ENCODE measurements at regions not wholly inside any gene's neighbourhood (a gene's known extent, or its start where the extent isn't known, plus 50 kb on each side); places are given as distances from the start of the nearest gene placed in this dataset.
"Not testable (repeated sequence)": the region's sequence is repeated elsewhere in the genome, so short reads cannot be mapped to it uniquely, and the experiment has no call there.

DNA sequence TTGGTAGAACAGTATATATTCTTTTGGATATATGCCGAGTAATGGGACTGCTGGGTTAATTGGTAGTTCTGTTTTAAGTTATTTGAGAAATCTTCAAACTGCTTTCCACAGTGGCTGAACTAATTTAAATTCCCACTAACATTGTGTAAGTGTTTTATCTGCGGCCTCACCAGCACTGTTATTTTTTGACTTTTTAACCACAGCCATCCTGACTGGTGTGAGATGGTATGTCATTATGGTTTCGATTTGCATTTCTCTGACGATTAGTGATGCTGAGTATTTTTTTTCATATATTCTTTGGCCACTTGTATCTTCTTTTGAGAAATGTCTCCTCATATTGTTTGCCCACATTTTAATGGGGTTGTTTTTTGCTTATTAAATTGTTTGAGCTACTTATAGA, 357.4 kb downstream of the C12orf50 start:
- DNase-seq = no peak

DNA sequence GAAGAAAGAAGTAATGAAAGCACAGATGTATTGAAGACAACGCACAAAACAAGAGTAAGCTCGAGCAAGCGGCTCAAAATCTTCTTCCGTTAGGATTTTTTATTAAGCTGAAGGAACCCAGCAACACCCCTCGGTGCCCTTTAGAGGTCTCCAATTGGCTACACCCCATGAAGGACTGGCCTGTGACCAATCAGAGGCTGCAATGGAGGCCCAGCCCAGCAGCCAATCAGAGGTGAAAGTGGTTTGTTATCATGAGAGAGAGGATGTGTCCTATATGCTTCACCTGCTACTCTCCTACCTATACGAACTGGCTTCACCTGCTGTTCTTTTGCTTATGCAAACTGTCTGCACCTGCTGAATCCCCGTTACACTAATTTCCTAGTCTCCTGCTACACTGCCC, 358.8 kb downstream of the C12orf50 start:
- DNase-seq = no peak

DNA sequence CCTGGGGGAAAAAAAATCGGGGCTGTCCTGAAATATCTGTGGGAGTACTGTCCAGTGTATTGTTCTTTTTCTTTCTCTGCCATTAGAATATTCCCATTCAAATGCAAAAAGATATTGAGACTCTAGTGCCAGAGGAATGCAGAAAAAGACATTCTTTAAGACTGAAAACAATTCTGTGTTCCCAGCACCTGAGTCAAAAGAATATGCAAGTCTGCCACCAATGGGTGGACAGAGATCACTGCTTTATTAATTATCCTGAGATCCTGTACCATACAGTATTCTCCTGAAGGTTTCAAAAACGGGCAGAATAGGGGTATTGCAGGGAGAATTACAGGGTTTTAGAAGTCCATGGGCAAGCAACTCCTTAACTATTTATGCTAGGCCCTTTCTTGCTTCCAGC, 361.8 kb downstream of the C12orf50 start:
- DNase-seq = no peak

DNA sequence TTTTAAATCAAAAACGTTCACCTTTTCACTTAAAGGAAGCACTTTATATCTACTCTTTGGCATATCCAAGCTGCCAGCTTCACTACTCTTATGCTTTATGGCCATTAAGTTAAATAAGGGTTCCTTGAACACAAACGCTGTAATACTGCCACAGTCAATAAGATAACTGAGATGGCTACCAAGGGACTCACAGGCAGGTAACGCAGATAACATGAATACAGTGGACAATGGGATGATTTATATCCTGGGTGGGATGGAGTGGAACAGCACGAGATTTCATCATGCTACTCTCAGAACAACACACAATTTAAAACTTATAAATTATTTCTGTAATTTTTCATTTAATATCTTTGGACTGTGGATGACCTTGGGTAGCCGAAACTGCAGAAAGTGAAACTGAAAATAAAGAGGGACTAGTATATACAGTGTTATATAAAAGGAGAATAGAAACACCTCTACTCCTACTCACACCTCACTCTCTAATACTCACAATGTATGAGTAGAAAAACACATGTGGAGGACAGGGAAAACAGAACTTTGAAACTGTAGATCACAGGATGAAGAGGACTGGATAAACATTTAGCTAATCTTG, 367.3 kb downstream of the C12orf50 start:
- DNase-seq = no peak

DNA sequence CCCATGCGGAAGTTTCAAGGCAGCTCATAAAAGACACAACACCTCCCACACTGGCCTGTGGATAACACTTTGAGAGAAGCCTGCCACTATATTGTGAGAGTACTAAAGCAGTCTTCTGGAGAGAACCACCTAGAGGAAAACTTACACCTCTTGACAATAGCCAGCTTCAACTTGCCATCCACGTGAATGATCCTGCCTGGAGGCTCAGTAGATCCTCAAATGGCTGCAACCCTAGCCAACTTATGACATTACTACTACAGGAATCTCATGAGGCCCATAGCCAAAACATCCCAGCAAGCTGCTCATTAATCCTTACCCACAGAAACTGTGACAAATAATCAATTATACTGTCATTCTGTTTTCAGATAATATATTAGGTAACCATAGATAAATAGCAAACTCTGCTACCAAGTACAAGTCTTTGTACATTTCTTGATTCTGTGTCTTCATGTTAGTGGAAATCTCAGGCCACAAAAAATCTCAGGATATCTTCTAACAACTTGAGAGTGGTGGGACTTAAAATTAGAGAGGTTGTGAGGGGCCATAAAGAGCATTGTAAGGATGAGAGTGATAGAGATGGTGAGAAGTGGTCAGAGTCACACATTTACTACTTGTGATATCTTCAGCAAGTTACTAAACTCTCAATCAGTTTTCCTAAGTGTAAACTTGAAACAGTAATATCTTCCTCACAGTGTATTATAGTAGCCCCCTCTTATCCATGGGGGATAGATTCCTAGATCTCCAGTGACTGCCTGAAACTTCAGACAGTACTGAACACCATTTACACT, 368.0 kb downstream of the C12orf50 start:
- no peak for DNase-seq

DNA sequence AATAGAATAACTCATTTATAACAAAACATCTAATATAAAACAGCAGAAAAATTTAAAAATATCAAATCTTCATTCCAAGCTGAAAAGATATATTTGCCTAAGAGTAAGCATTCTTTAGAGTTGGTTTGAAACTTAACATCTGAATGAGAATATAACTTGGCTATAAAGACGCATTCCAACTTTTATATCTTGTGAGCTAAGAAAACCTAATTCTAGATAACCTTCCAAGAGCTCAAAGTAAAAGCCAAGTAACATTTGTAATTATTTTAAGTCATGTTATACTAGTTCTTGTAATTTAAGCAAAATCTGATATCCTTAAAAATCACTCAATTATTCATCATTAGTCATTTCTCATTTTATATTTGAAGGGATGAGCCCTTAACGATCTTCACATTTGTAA, 368.9 kb downstream of the C12orf50 start:
- no peak for DNase-seq

DNA sequence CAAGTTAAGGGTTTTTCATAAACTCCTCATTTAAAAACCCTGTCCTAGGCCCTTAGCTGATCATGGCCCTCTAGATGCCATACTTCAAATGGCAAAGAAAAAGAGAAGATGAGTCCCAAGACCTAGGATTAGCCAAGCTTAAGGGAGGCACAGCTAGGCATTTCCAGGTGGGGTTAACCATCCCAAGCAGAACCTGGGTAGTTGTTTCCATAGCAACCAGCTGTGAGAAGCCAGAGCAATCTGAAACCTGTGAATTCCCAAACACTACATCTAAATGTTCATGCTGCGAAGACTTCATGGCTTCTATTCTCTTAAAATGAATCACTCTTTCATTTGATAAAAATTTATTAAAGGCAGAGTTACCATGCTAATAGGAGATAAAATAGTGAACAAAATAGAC, 372.9 kb downstream of the C12orf50 start:
- no peak for DNase-seq

DNA sequence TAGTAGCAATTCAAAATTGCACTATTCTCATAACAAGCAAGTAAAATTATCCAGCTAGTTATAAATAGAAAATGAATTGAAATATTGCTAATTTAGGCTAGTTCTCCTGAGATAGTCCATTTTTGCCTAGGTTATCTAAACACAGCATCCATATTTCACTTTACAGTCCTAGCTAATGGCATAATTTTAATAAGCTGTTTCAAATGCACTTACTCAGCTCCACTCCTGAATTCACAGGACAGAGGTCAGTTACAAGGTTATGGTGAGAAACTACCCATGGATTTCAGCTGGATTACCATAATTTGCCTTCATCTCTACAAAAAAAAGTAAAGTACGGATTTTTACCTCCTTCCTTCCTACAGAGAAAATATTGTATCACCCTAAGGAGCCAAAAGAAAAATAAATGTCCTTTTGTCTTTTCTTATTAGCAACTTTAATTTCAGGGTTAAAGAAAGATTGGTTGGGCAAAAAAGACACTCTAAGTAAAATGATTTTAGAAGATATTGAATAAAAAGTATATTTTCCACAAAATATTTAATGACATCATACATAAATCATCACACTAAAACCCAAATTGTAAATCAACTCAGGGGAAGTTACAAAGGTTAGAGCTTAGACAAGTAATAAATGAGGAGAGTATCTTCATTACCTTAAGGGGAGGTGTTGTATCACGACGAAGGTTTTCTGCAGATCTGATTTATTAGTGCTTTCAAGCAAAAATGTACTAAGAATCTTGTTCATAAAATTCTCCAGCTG, 377.4 kb downstream of the C12orf50 start:
- DNase-seq = no peak

DNA sequence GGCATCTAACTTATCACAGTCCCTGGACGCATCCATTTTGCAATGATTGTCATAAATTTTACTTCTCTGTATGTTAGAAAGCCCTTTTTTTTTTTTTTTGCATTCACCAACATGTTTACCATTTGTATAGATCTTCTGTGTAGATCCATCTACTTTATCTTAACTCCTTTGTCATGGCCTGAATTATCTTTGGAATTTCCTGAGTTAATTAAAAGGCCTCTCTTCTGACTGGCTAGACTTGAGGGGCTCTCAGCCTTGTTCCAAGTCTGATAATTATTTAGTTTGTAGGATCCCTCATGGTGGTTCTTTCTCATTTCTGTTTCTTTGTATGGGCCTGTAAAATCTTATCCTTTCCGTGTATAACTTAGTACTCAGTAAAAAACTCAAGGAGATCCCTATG, 387.0 kb downstream of the C12orf50 start:
- no peak for DNase-seq

DNA sequence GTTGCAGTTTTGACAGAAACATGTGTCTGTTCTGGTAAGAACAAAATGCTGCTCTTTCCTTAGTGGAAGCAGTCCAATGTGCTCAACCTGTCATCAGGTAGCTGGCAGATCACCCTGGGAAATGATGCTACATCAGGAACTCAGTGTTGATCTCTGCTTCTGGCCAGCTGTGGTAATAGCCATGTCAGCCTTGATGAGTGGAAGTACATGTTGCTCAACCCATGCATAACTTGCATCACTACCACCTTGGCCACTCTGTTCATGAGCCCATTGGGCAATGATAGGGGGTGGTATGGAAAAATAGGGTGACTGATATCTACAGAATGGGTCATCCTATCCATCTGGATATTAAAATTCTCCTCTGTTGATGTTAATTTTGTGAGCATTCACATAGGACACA, 411.0 kb downstream of the C12orf50 start:
- no peak for DNase-seq

DNA sequence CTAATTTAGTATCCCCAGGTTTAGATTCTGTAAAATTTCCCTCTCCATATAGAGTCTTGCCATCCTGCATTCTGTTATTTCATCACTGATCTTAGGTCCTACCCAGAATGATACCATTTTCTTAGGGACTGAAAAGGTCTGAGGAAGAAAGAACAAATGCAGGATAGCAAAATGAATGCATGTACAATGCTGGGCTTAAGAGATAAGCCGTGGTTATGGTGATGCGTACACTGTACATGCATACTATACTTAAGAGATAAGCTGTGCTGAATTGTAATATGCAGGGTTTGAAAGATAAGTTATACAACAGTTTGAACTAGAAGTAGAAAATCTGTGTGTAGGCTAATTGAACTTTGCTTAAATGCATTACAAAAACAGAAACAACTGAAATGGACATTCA, 416.2 kb downstream of the C12orf50 start:
- DNase-seq = no peak

DNA sequence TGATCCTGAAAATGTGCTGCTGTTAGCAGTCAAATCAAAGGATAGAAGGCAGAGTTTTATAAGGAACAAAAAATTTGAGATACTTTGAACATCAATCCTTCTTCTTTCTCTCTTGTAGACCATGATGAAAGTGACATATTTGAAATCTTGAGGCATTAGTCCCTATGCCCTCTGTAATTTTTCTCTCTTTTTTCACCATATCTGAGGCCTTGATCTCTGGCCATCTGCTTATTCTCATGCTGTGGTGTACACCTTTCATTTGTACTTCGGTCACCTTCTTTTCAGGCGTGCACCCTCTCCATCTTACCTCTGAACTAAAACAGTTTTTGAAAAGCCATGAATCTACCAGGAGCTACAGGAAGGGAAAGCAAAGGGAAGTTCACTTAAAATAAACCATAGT, 420.9 kb downstream of the C12orf50 start:
- no peak for DNase-seq

DNA sequence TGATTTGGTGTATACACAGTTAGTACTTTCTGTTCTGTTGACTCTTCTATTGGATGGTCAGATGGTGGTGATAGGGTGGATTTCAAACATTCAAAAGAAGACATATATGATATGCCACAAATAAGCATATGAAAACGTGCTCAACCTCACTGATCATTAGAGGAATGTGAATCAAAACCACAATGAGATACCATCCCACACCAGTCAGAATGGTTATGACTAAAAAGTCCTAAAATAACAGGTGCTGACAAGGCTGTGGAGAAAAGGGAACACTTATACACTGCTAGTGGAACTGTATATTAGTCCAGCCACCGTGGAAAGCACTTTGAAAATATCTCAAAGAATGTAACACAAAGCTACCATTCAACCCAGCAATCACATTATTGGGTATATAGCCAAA, 425.5 kb downstream of the C12orf50 start:
- DNase-seq = no peak

DNA sequence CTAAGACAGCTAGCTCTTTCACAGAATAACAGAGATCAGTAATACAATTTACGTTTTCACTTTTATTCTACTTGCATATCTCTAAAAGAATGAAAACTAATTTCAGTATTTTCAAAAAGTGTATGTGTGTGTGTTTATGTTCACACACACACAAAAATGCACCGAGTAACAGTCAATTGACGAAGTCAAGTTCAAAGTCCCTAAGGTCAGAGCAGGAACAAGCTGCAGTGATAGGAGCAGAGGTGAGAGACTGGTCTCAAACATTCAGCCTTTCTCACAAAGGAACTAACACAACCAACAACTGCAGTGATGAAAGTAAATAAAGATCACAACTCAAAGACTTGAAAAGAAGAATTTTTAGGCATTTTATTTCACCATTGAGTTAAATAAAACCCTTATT, 429.7 kb downstream of the C12orf50 start:
- DNase-seq = no peak

DNA sequence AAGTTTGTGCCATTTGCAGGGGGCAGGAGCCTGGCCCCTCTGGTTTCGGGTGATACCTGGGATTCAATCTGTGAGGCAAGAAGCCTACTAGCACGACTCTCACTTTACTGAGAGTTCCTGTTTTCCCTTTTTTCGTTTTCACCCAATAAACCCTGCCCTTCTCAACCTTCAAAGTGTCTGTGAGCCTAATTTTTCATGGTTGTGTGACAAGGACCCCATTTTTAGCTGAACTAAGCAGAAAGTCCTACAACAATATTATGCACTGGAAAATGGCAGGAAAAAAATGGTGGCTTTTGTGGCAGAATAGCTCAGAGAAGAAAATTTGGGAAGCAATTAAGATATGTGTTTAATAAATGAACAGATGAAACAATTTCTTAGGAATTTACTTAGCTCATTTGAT, 432.1 kb downstream of the C12orf50 start:
- no peak for DNase-seq

DNA sequence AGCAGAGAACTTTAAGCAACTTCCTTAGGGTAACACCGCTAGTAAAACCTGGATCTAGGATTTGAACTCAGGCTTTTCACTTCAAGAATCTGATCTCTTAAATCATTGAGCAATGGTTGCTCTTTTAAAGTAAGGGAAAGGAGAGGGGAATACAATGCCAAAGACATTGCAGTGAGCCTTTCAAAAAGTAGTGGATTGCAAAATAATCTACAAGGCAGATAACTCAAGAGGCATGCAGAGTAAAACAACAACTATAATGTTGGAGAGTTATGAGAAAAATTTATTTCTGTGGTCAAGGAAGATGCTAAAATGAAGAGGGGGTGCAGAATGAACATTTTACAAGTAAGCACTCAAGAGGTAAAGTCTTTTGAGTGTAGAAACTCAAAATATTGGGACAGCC, 432.6 kb downstream of the C12orf50 start:
- no peak for DNase-seq

DNA sequence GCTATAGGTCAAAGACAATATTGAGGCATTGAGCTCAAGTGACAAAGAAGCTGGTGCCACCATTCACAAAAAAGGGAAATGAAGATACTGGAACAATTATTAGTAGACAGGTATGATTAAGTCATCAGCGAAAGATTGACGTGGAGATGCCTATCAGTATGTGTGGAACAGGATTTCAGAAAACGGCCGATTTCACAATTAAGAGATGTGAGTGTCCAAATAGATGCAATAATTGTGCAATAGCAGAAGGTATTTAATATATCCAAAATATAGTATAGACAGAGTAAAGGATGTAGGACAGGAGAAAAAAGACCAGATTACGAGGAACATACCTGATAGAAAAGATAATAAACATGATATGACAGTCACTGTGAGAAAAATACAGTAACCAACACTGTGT, 433.1 kb downstream of the C12orf50 start:
- no peak for DNase-seq

DNA sequence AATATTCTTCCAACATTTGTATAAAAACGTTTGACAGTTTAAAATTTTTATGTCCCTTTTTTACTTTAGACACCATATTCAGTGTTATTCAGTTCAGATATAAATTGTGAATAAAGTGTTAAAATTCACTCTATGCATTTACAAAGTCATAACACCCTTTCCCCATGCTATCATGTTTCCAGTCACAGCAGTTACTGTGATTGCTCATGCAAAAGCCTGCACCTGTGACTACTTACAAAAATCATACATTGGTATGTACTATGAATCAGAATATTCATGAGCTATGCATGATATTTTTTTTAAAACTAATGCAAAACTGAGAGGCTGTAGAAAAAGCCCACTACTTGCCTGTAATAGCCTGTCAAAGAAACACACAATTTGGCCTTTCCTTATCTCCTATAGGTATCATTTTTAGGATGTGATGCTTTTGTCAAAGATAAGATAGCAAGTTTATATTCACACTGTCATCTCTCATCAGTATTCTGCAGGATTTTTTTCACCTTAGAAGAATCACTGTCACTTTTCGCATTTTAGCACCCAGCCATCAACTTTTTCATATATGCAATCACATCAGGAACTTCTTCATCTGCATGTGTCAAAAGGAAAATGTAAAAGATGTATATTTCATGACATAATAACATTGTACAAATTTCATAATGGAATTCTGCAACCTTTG, 443.2 kb downstream of the C12orf50 start:
- DNase-seq = no peak

DNA sequence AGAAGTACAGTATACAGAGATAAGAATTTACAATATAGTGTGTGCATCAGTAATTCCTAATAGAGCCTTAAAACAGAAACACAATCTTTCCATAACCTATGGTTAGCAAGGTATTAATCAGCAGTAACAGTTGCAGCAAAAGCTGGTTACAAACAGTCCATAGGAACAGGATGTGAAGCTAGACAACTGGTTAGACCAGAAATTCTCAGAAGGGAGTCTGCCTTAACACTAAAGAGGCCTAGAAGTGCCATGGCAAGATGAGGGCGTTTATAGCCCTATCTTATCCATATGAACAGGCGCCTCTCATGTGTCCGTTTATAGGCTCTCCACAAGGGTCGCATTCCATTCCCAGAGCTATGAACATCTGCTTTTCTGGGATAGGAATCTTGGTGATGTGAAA, 450.1 kb downstream of the C12orf50 start:
- DNase-seq = not testable (repeated sequence)

DNA sequence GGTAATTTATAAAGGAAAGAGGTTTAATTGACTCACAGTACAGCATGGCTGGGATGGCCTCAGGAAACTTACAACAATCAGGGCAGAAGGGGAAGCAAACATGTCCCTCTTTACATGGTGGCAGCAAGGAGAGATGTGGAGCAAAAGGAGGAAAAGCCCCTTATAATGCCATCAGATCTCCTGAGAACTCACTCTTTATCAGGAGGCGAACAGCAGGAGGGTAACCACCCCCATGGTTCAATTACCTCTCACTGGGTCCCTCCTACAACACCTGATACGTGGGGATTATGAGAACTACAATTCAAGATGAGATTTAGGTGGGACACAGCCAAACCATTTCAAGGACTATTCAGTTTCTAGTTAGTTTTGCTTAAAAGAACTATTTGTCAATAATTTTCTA, 453.3 kb downstream of the C12orf50 start:
- DNase-seq = no peak

DNA sequence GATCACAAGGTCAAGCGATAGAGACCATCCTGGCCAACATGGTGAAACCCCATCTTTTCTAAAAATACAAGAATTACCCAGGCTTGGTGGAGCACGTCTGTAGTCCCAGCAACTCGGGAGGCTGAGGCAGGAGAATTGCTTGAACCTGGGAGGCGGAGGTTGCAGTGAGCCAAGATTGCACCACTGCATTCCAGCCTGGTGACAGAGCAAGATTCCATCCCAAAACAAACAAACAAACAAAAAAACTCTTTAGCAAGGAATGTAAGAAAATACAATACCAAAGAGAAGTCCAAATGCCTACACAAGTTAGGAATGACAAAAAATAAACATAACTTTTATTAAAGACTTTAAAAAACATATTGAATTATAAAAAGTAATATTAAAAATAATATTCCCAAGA, 462.3 kb downstream of the C12orf50 start:
- DNase-seq = not testable (repeated sequence)

DNA sequence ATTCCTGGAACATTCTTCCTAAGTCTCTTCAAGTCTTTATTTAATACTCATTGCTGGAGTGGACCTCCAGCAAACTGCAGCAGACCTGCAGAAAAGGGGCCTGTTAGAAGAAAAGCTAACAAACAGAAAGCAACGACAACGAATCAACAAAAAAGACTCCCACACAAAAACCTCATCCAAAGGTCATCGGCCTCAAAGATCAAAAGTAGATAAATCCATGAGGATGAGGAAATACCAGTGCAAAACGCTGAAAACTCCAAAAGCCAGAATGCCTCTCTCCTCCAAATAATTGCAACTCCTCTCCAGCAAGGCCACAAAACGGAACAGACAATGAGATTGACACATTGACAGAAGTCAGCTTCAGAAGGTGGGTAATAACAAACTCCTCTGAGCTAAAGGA, 472.2 kb downstream of the C12orf50 start:
- DNase-seq = no peak

DNA sequence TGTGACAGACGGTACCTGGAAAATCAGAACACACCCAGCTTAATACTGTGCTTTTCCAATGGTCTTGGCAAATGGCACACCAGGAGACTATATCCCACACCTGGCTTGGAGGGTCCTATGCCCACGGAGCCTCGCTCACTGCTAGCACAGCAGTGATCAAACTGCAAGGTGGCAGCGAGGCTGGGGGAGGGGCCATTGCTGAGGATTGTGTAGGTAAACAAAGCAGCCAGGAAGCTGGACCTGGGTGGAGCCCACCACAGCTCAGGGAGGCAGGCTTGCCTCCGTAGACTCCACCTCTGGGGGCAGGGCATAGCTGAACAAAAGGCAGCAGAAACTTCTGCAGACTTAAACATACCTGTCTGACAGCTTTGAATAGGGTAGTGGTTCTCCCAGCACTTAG, 498.0 kb downstream of the C12orf50 start:
- DNase-seq = not testable (repeated sequence)

DNA sequence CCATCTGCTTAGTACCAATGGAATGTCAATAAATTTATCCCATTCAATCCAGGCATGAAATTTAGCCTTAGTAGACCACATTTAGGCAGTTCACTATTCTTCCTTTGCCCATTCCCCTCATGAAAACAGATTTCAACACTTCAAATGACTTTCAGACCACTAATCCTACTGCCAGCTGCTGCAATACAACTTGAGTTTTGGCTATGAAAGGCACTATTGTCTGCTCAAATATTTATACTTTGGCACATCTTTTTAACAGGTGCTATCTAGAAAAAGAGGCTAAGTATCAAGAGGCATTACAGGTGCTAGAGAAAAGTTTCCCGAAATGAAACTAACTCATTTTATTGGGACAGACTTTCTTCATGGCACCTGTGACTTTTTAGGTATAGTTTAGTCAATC, 499.8 kb downstream of the C12orf50 start:
- no peak for DNase-seq

All from NCI-H2171 (cell line).